NCI-H1694 (cell line): ENCODE measurements at regions not wholly inside any gene's neighbourhood (a gene's known extent, or its start where the extent isn't known, plus 50 kb on each side); places are given as distances from the start of the nearest gene placed in this dataset.
"Not testable (repeated sequence)": the region's sequence is repeated elsewhere in the genome, so short reads cannot be mapped to it uniquely, and the experiment has no call there.

ENCODE experiments used
- DNase-seq: peaks from one replicate; lab custom pipeline; 2025; lab: John Stamatoyannopoulos, UW

DNA sequence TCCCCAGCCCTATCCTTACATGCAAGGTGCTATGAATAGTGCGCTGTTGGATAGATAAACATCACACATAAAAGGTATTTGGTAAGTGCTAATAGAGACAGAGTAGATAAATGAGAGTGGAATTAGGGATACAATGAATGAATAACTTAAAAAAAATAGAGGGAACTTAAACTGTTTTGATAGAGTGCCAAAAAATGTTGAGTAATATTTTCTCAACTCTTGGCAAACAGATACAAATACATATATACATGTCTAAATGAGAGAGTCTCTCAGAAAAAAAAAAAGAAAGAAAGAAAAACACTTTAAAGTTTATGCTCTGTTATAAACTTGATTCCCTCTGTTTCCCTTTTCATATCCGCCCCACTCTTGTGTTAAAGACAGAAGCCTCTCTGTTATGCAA lies 667.4 kb downstream of the ROBO2 start:
- DNase-seq = no peak

DNA sequence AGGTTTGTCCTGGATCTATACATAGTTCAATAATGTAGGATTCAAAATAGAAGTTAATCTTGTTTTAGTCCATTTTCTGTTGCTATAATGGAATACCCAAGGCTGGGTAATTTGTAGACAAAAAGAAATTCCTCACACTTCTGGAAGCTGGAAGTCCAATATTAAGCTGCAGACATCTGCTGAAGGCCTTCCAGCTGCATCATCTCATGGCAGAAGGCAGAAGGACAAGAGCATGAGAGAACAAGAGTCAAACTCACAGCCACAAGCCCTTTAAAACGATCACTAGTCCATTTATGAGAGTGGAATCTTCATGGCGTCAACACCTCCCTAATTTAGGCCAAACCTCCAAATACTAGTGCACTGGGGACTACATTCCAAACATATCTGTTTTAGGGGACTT lies 669.3 kb downstream of the ROBO2 start:
- no peak for DNase-seq

GRCh38 chr3:77718311-77718710 lies 678.4 kb downstream of the ROBO2 start:
- no peak for DNase-seq

DNA sequence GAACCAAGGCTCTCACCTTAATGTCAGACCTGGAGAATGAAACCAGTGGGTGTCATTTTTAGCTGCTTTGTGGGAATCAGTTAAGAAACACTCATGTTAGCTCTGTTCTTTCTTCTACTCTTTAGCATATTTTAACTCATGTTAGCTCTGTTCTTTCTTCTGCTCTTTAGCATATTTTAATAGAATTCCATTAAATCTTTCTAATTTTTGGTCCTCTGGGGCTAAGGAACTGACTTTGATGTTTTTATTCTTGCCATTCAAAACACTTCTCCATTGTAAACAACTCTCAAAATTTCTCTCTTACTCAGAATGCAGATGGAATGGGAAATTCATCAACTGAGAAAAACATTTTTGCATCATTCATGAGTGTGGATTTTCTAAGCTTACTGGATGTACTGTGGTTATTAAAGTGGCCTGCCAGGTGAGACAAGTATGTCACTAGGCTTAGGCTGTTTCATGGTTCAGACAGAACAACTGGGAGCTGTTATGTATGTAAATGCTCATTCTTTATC lies 680.6 kb downstream of the ROBO2 start:
- DNase-seq = no peak

- DNase-seq = no peak
These were observed 686.6 kb downstream of the ROBO2 start for GRCh38 chr3:77726517-77726916.

DNA sequence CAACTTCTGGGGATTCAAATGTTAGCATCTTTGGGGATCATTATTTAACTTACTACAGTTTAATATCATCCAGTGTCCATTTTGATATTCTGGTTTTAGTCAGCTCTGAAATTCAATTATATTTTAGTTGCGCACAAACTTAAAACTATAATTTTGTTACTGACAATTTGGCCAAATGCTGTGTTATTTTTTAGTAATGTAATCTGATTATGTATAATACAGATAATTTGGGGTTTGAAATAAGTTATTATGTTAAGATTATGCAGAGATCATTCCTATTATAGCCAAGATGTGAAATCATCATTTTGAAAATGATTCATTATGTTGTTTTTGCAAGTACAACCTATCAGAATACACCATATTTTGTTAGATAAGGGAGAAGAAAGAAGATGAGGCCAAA lies 706.1 kb downstream of the ROBO2 start:
- DNase-seq = no peak

- DNase-seq = no peak
These were observed 707.0 kb downstream of the ROBO2 start for GRCh38 chr3:77746892-77747291.

DNA sequence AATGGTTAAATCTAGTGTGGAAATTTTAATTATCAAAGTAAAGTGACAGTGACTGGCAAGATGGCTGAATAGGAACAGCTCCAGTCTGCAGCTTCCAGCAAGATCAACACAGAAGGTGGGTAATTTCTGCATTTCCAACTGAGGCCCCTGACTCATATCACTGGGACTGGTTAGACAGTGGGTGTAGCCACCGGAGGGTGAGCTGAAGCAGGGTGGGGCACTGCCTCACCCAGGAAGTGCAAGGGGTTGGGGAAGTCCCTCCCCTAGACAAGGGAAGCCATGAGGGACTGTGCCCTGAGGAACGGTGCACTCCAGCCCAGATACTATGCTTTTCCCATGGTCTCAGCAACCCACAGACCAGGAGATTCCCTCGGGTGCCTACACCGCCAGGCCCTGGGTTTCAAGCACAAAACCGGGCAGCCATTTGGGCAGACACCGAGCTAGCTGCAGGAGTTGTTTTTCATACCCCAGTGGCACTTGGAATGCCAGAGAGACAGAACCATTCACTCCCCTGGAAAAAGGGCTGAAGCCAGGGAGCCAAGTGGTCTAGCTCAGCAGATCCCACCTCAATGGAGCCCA lies 716.6 kb downstream of the ROBO2 start:
- DNase-seq = not testable (repeated sequence)

- DNase-seq = no peak
These were observed 732.6 kb downstream of the ROBO2 start for GRCh38 chr3:77772459-77772858.

DNA sequence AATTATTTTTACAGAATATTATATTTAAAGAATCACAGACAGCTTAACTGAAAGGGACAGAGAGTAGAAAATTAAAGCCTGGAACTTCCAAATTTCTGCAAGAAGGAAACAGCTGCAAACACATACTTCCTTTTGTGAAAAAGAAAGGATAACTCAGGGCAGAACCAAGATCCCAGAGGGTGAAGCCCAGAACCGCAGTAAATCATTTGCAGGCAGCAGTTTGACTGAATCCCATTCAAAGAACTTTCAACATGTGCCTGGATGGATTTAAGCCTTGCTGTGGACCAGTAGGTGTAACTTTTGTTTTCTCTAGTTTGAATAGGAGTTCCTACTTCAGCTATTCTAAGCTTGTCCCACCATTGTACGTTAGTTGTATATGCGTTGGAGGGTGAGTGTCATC lies 733.2 kb downstream of the ROBO2 start:
- no peak for DNase-seq

DNA sequence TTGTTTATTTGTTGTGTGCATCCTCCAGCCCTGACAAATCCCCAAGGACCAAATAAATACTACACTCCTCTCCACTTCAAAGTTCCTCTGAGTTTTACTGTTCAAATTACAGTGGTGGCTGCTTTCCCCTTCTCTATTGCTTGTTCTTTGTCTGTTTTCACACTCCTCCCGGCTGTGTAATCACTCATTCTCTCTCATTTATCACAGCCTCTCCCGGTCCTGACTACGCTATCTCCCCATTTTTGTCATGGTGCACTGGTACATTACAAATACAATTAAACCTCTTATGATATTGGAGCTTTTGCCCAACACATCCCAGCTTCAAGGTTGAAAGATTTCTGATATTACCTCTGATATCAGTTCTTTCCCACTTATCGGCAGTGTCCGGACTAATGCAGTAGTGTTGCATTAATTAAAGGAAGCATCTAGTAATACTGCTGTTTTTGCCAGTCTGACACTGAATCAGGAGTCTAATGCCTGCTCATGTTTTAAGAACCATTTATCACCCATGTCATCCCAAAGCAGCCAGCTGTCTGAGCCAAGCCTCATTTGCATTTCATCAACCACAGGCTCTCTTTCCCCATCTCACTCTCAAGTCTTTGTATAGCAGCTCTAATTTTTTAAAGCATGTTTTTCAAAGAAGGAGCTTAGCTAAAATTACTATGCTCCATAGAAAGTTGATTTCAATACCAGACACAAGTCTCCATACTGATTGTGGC lies 740.5 kb downstream of the ROBO2 start:
- DNase-seq = no peak

- DNase-seq = no peak
These were observed 746.3 kb downstream of the ROBO2 start for GRCh38 chr3:77786216-77786615.

GRCh38 chr3:77795013-77795412 lies 755.1 kb downstream of the ROBO2 start:
- DNase-seq = no peak

DNA sequence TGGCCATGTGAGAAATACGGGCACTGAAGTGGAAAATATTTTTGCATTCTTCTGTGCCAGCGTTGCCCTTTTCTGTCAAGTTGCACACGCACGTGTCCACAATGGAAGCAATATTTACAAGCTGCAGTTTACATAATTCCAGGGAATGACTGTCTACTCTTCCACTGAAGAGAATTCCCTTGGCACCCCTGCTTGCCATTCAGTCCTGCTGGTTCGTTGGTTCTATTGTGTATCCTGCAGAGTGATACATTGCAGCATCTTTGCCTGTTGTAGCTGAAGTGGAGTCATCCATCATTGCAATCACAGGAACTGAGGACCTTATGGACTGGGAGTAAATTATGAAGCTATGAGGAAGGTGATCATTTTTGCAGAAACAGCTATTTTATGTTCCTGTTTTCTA lies 759.4 kb downstream of the ROBO2 start:
- no peak for DNase-seq

DNA sequence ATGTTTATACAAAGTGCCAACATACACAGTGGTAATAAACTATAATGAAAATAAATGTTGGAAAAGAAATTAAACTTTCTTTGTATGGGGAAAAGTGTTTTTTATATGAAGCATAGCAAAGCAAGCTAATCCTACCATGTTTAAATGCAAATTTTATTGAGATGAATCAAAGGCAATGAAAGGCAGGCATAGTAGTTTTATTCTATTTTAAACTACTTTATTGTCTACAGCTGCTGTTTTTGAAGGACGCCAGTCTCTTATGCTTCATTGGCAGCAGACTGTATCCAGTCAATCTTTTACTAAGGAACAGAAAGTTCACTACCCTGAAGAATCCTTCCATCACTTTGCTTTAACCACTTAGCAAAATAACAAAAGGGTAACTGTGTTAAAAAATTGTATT lies 761.0 kb downstream of the ROBO2 start:
- DNase-seq = no peak

DNA sequence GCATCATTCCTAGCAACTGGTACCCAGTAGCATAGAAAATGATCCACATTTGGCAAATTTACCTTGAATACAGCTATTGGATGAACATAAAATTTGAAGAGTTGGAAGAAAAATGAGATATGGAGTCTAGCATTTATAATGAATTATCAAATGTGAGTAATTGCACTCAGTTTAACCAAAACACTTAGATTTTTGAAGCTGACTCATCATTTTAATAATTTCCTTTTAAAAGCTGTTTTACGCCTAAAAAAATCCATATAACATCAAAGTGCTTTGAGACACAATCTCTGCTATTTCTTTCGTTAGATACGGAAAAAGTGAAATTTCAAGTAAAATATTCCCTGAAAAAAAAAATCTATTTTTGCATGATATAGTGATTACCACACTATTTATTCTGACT lies 767.4 kb downstream of the ROBO2 start:
- no peak for DNase-seq

DNA sequence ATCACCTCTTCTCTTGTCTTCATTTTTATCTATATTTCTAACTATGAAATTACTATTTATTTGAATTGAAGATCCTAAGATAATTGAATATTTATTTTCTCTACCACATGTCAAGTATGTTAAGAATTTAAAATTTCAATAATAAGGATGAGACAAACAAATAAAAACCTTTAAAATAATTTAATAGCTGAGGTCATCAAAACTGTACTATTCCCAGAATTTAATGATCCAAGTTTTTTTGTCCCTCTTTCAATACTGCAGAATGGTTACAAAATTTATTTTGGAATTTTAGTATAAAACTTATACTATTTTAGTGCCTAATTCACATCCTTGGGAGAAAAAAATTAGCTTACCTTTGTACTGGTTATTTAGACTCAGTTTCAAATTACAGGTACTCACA lies 774.9 kb downstream of the ROBO2 start:
- DNase-seq = no peak

DNA sequence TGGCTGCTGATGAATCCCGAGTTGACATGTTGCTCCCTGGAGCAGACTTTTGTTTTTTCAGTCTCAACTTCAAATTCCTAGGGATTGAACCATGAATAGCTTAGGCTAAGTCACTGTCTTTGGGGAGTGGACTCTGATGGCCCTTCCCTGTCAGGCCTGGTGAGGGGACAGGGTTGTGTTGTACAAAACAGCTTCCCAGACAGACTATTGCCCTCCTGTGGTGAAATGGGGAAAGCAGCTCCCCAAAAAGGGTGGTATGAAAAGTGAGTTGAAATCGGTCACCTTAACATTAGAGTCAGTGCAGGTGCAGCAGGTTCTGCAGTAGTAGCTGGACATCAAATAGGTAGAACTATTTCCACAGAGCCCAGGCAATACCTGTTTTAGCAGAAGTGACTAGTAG lies 775.6 kb downstream of the ROBO2 start:
- no peak for DNase-seq

GRCh38 chr3:77816366-77816765 lies 776.5 kb downstream of the ROBO2 start:
- no peak for DNase-seq

GRCh38 chr3:77825001-77825827 lies 785.3 kb downstream of the ROBO2 start:
- DNase-seq = no peak

GRCh38 chr3:77835921-77836320 lies 796.0 kb downstream of the ROBO2 start:
- DNase-seq = no peak

GRCh38 chr3:77837456-77838025 lies 797.6 kb downstream of the ROBO2 start:
- no peak for DNase-seq

- DNase-seq = no peak
These were observed 819.3 kb downstream of the ROBO2 start for GRCh38 chr3:77859156-77859555.
